Heart left ventricle (tissue), 13 donors: ENCODE measurements at regions not wholly inside any gene's neighbourhood (a gene's known extent, or its start where the extent isn't known, plus 50 kb on each side); places are given as distances from the start of the nearest gene placed in this dataset.

ENCODE experiments used
- POLR2A ChIP-seq, 2 donors: fragments of 450-650 bp; IDR thresholded peaks; one replicate each; pipeline ENCODE4 v1.6.1; 2017; ENCODE audit warnings: antibody characterized with exemption in 2 of 2, mild to moderate bottlenecking in 2 of 2, moderate library complexity in 2 of 2
- TF ChIP-seq, protein P1 (sequence below), 12 donors: fragments of 200-600 bp; sonication (generic) in 4 of 12; IDR thresholded peaks; one replicate each; pipeline versions ENCODE4 v1.5.0 to v1.8.0; 2018 to 2022; ENCODE audit warnings: antibody characterized with exemption in 12 of 12, mild to moderate bottlenecking in 5 of 12
- donor health status: ischemic (EF 13 %, LVEDD 7.1; RV severe dilation, severe dysfunction).
- donor health status: DM: no; HTN: yes; CAD: no.
- donor health status: DM: no; HTN: no; CAD: no.
- donor health status: ischemic (EF 25% LVEDD 6.9; RV normal size, moderate dysfunction).
- donor health status: ischemic (EF 25% LVEDD 5.7; RV mildly dilated, moderate dysfunction).
- donor health status: ischemic (EF 35%, LVEDD 5.7; RV mildly dilated, moderate dysfunction).
- donor health status: nonischemic (EF 11% LVEDD 7.7; RV severe dilation, severe dysfunction).
- donor health status: DM: yes; HTN: yes; CAD: no.
- donor health status: PGD.
- donor health status: ischemic (EF 29% LVEDD 5.4; RV normal size, mild dysfunction).
- donor health status: nonischemic (EF 23%, LVEDD 6.1; RV moderate dilation, normal function).

DNA sequence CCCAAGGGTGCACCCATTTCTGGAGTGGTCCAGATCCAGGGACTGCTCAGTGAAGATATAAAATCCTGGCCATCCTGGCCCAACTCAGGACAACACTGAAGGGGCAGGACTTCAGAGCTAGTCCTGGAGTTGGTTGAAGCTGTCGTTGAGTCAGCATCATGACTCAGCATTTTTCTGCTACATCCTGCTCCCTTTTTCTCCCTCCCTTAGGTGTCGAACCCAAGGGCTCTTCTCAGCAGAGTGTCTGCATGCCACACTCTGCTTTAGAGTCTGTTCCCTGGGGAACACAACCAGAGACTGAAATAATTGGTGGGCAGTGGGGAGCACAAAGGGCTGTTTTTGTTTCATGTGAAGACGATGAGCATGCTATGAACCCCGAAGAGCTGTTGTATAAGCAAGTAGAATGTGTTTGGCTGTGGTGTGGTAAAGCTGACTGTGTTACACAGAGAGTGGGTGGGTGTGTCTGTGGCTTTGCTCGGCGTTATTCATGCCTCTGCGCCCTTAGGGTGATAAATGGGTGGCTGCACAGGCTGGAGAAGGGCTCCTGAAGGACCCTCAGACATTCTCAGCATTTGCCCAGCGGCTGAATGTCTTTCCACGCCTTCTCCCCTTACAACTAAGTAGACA, 167.2 kb downstream of the CYYR1 start:
- TF ChIP-seq, protein P1, sequence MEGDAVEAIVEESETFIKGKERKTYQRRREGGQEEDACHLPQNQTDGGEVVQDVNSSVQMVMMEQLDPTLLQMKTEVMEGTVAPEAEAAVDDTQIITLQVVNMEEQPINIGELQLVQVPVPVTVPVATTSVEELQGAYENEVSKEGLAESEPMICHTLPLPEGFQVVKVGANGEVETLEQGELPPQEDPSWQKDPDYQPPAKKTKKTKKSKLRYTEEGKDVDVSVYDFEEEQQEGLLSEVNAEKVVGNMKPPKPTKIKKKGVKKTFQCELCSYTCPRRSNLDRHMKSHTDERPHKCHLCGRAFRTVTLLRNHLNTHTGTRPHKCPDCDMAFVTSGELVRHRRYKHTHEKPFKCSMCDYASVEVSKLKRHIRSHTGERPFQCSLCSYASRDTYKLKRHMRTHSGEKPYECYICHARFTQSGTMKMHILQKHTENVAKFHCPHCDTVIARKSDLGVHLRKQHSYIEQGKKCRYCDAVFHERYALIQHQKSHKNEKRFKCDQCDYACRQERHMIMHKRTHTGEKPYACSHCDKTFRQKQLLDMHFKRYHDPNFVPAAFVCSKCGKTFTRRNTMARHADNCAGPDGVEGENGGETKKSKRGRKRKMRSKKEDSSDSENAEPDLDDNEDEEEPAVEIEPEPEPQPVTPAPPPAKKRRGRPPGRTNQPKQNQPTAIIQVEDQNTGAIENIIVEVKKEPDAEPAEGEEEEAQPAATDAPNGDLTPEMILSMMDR (IDR thresholded peaks at IDR 0.05): no peak
- TF ChIP-seq POLR2A (IDR thresholded peaks at IDR 0.05): no peak
